ENCODE measurements at regions not wholly inside any gene's neighbourhood (a gene's known extent, or its start where the extent isn't known, plus 50 kb on each side); places are given as distances from the start of the nearest gene placed in this dataset.

- TF ChIP-seq ZNF274 (CRISPR knock-in tag; IDR thresholded peaks at IDR 0.05) (no peak), TOE1 (CRISPR knock-in tag; IDR thresholded peaks at IDR 0.05) (no peak), MAFK (conservative IDR thresholded peaks at IDR 0.05 in 1 of 2, IDR thresholded peaks at IDR 0.05 in 1 of 2; ENCODE audit: low read length in 2 of 2) (no peak), POLR2AphosphoS5 (IDR thresholded peaks at IDR 0.05; ENCODE audit: low read depth, low read length) (no peak), CTCF (CRISPR knock-in tag; IDR thresholded peaks at IDR 0.05) (no peak), TCF7L2 (IDR thresholded peaks at IDR 0.05; ENCODE audit: low read depth, low read length) (no peak), CEBPB (IDR thresholded peaks at IDR 0.05; ENCODE audit: borderline replicate concordance, low read depth, low read length) (no peak), POLR2A (IDR thresholded peaks at IDR 0.05; ENCODE audit: insufficient read depth in 1 of 2, low read depth in 2 of 2, low read length in 2 of 2) (no peak), ZNF775 (CRISPR knock-in tag; IDR thresholded peaks at IDR 0.05; ENCODE audit: borderline replicate concordance) (no peak), MAZ (IDR thresholded peaks at IDR 0.05; ENCODE audit: borderline replicate concordance, low read depth, low read length) (no peak), MAZ (CRISPR knock-in tag; IDR thresholded peaks at IDR 0.05; ENCODE audit: low read depth) (no peak)
Measured at GRCh38 chr6:166683477-166683876, 56.4 kb upstream of the RPS6KA2 start.

All from HepG2 (cell line).